CD4-positive, alpha-beta T cell treated with Interleukin-4 for 1 hour (primary cell): ENCODE measurements at regions not wholly inside any gene's neighbourhood (a gene's known extent, or its start where the extent isn't known, plus 50 kb on each side); places are given as distances from the start of the nearest gene placed in this dataset.
"Not testable (repeated sequence)": the region's sequence is repeated elsewhere in the genome, so short reads cannot be mapped to it uniquely, and the experiment has no call there.

Experiments used
- DNase-seq, 2 donors: peaks; one replicate each; pipeline ENCODE4 v3.0.0-alpha.2; 2020 to 2022

DNA sequence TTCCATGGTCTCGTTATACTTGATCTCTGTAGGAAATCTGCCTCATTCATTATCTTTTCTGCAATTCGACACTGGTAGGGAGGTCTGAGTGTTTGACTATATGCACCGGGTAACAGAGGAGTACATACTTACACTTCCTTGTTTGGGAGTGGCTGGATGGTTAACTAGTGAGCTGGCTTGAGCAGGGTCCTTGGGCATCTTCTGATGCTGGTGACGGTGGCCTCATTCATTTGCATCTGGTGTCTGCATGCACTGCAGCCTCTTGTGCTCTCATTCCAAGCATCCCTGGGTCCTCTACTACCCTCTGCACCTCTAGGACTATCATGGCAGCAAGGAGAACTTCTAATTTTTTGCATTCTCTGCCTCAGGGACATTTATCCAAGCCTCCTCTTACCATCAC, 100.0 kb upstream of the TCF4 start:
- no peak for DNase-seq

DNA sequence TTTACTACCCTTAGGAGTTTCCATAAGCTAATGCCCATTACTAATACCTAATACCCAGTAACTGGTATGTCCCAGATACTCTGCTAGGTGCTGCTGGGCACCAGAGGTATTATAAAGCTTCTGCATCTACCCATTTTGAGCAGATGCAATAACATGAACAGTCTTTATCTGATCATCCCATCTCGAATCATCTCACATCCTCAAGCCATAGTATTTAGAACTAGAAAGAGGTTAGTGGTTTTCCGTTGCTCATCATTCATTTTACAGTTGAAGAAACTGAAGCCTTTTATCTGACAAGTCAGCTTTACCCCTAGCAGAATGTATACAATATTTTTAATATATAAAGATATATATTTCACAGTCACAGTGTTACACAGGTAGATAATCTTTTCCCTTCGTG, 99.1 kb upstream of the TCF4 start:
- DNase-seq: no peak

DNA sequence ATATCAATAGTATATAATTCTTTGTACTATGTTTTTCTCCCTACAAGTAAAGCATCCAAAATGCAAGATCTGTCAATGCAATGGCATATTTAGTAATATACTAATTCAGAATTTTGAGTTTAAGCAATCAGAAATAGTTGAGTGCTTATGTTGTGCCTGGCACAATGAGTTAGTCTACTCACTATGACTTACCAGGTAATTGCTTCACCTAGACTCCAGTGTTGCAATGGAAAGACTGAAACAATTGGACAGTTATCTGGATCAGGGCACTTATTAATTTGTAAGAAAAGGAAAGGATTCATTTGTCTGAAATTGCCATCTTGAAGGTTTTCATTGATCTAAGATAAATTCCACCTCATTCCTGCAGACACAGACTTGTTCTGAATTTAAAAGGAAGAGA, 97.6 kb upstream of the TCF4 start:
- DNase-seq: no peak

DNA sequence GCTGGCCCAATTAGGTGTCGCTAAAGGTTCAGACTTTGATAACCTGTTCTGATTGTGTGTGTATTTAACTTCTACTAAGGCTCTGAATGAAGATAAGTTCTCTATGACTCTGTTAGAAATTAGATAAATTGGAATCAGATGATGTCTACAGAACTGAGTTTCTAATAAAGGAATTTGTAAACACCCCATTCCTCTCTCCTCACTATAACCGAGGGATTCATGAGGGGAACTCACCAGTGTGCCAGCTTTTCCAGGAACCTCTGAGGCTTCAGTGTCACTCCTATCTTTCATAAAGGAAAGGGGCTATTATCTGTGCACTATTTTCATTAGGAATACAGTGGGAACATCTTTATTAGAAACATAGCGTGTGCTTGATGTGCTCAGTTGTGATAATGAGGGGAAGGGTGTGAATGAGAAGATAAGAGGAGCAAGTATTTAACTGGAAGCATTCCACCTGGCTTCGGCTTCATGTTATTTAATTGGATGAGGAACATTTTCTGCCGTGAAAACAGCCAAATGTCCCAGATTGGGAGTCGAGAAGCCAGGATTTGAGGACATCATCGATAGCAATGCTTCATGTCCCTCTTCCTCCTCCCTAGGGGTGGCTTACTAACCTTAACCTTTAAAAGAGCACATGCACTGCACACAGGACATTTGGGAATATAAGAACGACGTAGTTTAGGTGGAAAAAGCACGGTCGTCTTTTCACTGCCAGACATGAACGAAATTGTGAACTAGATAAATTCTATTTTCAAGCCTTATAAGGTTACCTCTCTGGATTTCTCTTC, 84.8 kb upstream of the TCF4 start:
- DNase-seq: no peak

DNA sequence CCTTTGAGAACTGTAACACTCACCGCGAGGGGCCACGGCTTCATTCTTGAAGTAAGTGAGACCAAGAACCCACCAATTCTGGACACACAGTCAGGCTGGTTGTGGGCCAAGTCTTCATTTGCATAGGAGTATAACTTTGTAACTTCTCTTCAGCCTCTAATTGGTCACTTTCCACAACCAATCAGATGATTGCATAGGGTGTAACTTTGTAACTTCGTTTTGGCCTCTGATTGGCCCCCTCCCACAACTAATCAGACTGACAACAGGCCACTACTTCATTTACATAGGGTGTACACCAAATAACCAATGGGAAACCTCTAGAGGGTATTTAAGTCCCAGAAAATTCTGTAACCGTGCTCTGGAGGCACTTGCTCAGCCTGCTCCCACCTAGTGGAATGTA, 77.5 kb upstream of the TCF4 start:
- DNase-seq: no peak

DNA sequence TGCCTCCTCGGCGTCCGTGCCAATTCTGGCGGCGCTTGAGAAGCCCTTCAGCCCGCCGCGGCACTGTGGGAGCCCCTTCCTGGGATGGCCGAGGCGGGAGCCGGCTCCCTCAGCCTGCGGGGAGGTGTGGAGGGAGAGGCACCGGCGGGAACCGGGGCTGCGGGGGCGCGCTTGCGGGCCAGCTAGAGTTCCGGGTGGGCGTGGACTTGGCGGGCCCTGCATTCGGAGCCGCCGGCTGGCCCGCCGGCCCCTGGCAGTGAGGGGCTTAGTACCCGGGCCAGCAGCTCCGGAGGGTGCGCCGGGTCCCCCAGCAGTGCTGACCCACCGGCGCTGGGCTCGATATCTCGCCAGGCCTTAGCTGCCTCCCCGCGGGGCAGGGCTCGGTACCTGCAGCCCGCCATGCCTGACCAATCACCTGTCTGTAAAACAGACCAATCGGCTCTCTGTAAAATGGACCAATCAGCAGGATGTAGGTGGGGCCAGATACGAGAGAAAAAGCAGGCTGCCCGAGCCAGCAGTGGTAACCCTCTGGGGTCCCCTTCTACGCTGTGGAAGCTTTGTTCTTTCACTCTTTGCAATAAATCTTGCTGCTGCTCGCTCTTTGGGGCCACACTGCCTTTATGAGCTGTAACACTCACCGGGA, 76.9 kb upstream of the TCF4 start:
- not testable (repeated sequence) for DNase-seq

DNA sequence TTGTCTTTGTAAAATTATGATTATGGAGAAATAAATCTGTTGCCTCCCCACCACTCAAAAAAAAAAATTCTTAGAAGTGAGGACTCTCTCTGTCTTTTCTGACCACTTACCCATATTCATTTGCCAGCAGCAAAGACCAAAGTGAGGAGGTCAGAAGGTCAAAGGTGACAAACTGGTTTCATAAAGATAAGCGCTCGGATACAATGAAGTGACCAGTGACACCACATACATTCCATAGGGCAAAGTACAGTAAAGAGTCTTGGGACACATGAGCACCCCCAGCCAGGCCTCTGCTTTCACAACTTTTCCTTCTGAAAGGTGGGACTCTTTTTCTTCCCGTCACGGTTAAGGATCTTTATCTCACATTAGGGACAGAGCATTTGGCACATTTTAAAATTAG, 75.9 kb upstream of the TCF4 start:
- DNase-seq: no peak

DNA sequence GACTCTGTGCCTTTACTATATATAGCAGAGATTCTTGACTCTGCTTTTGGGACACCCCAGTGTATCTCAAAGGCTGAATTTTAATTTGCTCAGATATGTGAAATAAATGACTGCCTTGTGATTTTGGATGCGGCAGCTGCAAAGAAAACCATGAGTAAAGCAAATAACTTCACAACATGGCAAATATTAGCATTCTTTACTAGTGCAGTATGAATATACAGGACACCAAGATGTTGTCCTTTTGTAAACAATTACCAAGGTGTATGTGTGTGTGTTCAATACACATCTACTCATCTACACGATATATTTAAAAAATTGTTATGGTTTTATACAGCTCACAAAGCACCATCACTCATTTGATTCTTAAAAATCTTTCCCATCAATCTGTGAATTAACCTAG, 70.6 kb upstream of the TCF4 start:
- DNase-seq: no peak

DNA sequence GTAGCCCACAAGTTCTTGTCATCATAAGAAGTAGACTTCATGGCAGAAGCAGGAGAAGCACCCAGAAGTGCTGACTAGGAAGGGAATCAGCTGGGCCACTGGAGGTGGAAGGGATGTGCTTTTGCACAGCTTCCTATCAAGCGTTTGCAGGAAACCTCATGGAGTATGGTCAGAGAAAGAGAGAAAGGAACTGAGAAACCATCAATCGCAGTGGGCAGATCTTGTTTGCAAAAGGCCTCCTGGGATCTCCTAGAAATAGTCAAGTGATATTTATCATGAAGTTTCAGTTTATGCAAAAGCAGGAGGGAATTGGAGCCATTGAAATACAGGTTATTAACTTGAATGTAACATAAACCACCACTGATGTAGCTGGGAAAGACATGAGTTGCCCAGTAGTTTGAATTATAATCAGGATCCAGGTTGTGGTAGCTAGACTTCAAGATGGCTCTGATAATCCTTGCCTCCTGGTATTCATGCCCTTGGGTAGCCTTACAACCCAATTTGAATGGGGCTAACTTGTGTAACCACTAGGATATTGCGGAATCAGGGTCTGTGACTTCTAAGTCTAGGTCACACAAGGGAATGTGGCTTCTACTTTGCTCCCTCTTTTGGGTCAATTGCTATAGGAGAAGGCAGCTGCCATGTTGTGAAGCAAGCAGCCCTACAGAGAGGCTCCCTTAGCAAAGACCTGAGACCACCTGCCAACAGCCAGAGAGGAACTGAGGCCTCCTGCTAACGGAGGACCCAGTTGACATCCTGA, 69.8 kb upstream of the TCF4 start:
- no peak for DNase-seq

DNA sequence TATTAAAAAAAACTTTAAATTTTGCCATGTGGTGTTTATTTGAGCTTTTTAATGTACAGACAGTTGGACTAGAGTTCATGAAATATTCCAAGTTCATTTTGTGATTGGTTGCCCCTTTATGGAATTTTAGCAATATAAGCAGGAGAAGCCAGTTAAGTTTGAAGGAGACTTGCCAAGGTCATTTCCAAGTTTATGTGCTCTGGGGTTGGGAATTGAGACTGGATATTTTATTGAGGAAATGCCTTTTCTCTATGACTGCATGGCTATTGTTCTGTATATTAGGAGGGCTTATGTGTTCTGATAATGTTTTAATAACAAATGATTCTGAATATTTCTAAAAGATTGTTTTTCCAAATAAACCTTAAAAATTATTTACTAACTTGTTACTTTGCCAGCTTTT, 67.0 kb upstream of the TCF4 start:
- DNase-seq: no peak

DNA sequence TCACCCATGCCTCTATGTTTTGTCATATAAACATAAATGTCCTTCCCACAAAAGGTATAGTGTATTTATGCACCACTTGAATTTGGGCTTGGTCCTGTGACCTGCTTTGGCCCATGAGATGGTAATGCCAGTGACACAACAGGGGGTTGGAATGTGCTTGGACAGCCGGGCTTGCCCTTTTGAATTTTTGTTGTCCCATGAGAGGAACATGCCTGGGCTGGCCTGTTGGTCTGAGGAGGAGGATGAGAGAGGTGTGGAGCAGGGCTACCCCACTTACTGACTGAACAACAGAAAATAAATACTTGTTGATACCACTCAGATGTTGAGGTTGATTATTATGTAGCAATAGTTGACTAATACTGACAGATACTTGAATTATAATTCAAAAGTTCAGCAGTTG, 63.2 kb upstream of the TCF4 start:
- no peak for DNase-seq

DNA sequence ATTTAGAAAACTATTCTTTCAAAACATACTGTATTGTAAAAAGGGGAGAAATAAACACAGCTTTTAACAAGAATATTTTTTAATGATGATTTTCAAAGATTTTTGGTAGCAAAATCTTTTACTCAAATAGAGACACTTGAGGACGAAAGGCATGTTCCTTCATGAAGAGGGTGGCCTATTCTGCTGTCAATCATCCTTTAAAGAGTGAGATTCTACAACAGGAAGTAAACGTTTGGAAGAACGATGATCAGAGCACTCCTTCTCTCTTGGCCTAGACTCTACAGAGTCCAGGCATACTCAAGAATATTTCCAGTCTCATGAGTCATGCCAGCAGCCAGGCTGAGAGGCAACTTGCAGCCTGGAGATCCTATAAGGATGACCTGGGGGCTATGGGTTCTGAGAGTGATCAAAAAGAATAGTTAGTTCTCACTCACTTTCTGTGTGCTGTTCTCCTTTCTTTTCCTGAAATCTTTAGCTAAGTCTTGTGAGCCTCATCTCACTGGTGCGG, 62.4 kb upstream of the TCF4 start:
- DNase-seq: no peak

DNA sequence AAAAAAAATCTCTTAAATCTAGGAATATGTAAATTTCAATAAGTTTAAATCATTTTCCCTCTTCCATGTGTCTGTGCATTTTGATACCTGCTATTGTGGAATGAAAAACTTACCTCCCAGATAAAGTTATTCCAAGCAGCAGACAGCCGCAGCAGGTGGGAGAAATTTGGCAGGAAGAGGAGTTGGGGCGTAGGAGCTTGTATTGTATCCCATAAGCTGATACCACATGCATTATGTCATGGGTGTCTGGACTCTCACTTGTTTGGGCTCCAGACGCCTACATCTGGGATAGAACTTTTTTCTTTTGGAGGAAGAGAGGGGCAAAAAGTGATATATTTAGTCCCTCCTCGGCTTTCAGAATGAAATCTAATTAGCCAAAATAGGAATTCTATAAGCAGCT, 59.3 kb upstream of the TCF4 start:
- no peak for DNase-seq

DNA sequence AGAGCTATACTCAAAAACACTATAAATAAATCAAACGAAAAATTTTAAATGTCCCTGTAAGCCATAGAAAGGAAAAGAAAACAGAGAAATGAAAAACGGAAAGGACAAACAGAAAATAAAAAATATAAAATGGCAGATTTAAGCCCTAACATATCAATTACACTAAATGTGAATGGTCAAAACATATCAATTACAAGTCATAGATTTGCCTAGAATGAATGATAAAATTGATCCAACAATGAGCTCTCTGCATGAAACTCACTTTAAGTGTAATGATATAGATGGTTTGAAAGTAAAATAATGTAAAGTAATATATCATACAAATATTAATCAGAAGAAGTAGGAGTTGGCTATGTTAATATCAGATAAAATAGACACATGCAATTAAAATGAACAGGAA, 54.2 kb upstream of the TCF4 start:
- no peak for DNase-seq

DNA sequence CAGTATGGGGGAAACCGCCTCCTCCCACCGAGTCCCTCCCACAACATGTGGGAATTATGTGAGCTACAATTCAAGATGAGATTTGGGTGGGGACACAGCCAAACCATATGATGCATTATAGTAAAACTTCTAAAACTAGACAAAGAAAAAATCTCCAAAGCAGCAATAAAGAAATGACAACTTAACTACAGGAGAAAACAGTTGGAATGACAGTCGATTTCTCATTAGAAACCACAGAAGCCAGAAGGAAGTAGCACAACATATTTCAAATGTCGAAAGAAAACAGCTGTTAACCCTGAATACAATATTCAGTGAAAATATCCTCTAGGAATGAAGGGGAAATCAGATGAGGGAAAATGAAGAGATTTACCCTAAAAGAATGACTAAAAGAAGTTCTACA, 53.5 kb upstream of the TCF4 start:
- no peak for DNase-seq
